Lung (tissue), 11 donors: ENCODE measurements at regions not wholly inside any gene's neighbourhood (a gene's known extent, or its start where the extent isn't known, plus 50 kb on each side); places are given as distances from the start of the nearest gene placed in this dataset.

Experiments
- ATAC-seq: fragments of 200-7000 bp; cut with Tn5 transposase; one replicate; pipeline ENCODE4 v1.9.1; 2020; ENCODE audit warnings: moderate number of reproducible peaks; ENCODE audit not compliant: insufficient read depth, low FRiP score
- DNase-seq, 3 donors: peaks; one replicate each; pipeline ENCODE4 v3.0.0-alpha.2; 2013 to 2017
- H3K27ac ChIP-seq, 2 donors: one replicate each; pipeline ENCODE4 v1.5.1; 2013; ENCODE audit warnings: mild to moderate bottlenecking in 2 of 2, moderate library complexity in 2 of 2, control low read depth in 1 of 2, inconsistent platforms in 1 of 2, low read depth in 1 of 2, low read length in 1 of 2
- H3K27me3 ChIP-seq, 3 donors: one replicate each; pipeline ENCODE4 v1.5.1; 2013; ENCODE audit warnings: low read length in 2 of 3; ENCODE audit not compliant: control insufficient read depth in 3 of 3, insufficient read depth in 3 of 3
- H3K36me3 ChIP-seq, 4 donors: one replicate each; pipeline ENCODE4 v1.5.1; 2013; ENCODE audit warnings: low read length in 4 of 4, mild to moderate bottlenecking in 1 of 4, moderate library complexity in 1 of 4; ENCODE audit not compliant: control insufficient read depth in 4 of 4, insufficient read depth in 4 of 4
- H3K4me1 ChIP-seq, 5 donors: one replicate each; pipeline ENCODE4 v1.5.1; 2013; ENCODE audit warnings: low read length in 5 of 5, mild to moderate bottlenecking in 2 of 5, moderate library complexity in 1 of 5; ENCODE audit not compliant: control insufficient read depth in 5 of 5, insufficient read depth in 5 of 5
- H3K4me3 ChIP-seq: one replicate; pipeline ENCODE4 v1.5.1; 2013; ENCODE audit warnings: mild to moderate bottlenecking, control low read depth, moderate library complexity
- H3K9ac ChIP-seq, 2 donors: one replicate each; pipeline ENCODE4 v1.5.1; 2013; ENCODE audit warnings: low read length in 2 of 2, control low read depth in 1 of 2; ENCODE audit not compliant: insufficient read depth in 1 of 2
- H3K9me3 ChIP-seq, 4 donors: one replicate each; pipeline ENCODE4 v1.5.1; 2013; ENCODE audit warnings: low read length in 3 of 4, mild to moderate bottlenecking in 1 of 4, moderate library complexity in 1 of 4; ENCODE audit not compliant: control insufficient read depth in 4 of 4, insufficient read depth in 3 of 4
- CTCF ChIP-seq: IDR thresholded peaks from 2 replicates; pipeline ENCODE4 v1.5.1; 2012; ENCODE audit warnings: mild to moderate bottlenecking; ENCODE audit errors: control extremely low read depth, extremely low read depth
- WGBS, 2 donors: extraction: QIAGEN DNeasy Blood & Tissue Kit; methylation state at CpG; one replicate each; pipeline ENCODE4 v1.1.7; 2013; 5-methylcytosine and 5-hydroxymethylcytosine counted together
- donor health status: control.
- donor health status: control.
- donor health status: Bipolar disorder and iron deficiency.
- donor health status: healthy.
- donor health status: DM: yes; HTN: yes; CAD: no.

- DNase-seq (no peak), ATAC-seq (no peak)
- Histone ChIP-seq H3K4me3 (no peak overlapping the region), H3K4me1 (peaks cover 0 to 5% (median 0%) of the 10 kb centered on the region in 5 donors), H3K27me3 (no peaks in the 10 kb centered on the region), H3K36me3 (no peaks in the 10 kb centered on the region), H3K9ac (no peak overlapping the region), H3K9me3 (no peaks in the 10 kb centered on the region), H3K27ac (no peak overlapping the region)
- no peak for TF ChIP-seq CTCF
- WGBS, 2 donors: 77 to 88% methylated on average over 1 of the region's 1 CpG
Measured at GRCh38 chr7:121520911-121521310, 124.8 kb upstream of the FAM3C start.

- Histone ChIP-seq H3K27me3 (no peaks in the 10 kb centered on the region), H3K4me1 (no peaks in the 10 kb centered on the region), H3K27ac (no peak overlapping the region), H3K9me3 (no peaks in the 10 kb centered on the region), H3K9ac (no peak overlapping the region), H3K4me3 (no peak overlapping the region), H3K36me3 (no peaks in the 10 kb centered on the region)
- no peak for TF ChIP-seq CTCF
- 85% methylated on average over 10 of the region's 10 CpGs for WGBS, 2 donors
- ATAC-seq (peak; percentile 50), DNase-seq (no peak)
Measured at GRCh38 chr7:121519548-121520521, 123.7 kb upstream of the FAM3C start.

GRCh38 chr7:121517591-121517990, 121.5 kb upstream of the FAM3C start:
- DNase-seq (no peak), ATAC-seq (no peak)
- no peak overlapping the region for H3K27ac ChIP-seq
- WGBS, 2 donors: 40 to 55% methylated on average over 2 of the region's 2 CpGs
- H3K9me3 ChIP-seq: no peaks in the 10 kb centered on the region
- H3K4me3 ChIP-seq: no peak overlapping the region
- no peaks in the 10 kb centered on the region for H3K4me1 ChIP-seq
- TF ChIP-seq CTCF: no peak
- no peak overlapping the region for H3K9ac ChIP-seq
- no peaks in the 10 kb centered on the region for H3K27me3 ChIP-seq
- no peaks in the 10 kb centered on the region for H3K36me3 ChIP-seq
